ENCODE measurements at regions not wholly inside any gene's neighbourhood (a gene's known extent, or its start where the extent isn't known, plus 50 kb on each side); places are given as distances from the start of the nearest gene placed in this dataset.

- no peak for DNase-seq (ENCODE audit: low spot score)
Observed at GRCh38 chr10:88127766-88128165, 264.3 kb downstream of the PTEN start.

- DNase-seq (ENCODE audit: low spot score): no peak
Observed at GRCh38 chr10:88129013-88129412, 265.6 kb downstream of the PTEN start.

- no peak for DNase-seq (ENCODE audit: low spot score)
Observed at GRCh38 chr10:88130912-88131311, 267.5 kb downstream of the PTEN start.

- DNase-seq (ENCODE audit: low spot score): no peak
Observed at GRCh38 chr10:88131511-88132139, 268.2 kb downstream of the PTEN start.

GRCh38 chr10:88136712-88137111 lies 273.3 kb downstream of the PTEN start:
- no peak for DNase-seq (ENCODE audit: low spot score)

- DNase-seq (ENCODE audit: low spot score): no peak
Observed at GRCh38 chr10:88138319-88138848, 275.0 kb downstream of the PTEN start.

- no peak for DNase-seq (ENCODE audit: low spot score)
Observed at GRCh38 chr10:88147000-88147798, 283.8 kb downstream of the PTEN start.

- DNase-seq (ENCODE audit: low spot score): no peak
Observed at GRCh38 chr10:88149906-88150305, 286.5 kb downstream of the PTEN start.

GRCh38 chr10:88150339-88150738 lies 286.9 kb downstream of the PTEN start:
- no peak for DNase-seq (ENCODE audit: low spot score)

- DNase-seq (ENCODE audit: low spot score): no peak
Observed at GRCh38 chr10:88152728-88153133, 289.3 kb downstream of the PTEN start.

- DNase-seq (ENCODE audit: low spot score): no peak
Observed at GRCh38 chr10:88154596-88155250, 291.3 kb downstream of the PTEN start.

- DNase-seq (ENCODE audit: low spot score): no peak
Observed at GRCh38 chr10:88156341-88156740, 292.9 kb downstream of the PTEN start.

GRCh38 chr10:88157981-88158465 lies 294.6 kb downstream of the PTEN start:
- DNase-seq (ENCODE audit: low spot score): no peak

- DNase-seq (ENCODE audit: low spot score): no peak
Observed at GRCh38 chr10:88158526-88159122, 295.2 kb downstream of the PTEN start.

- DNase-seq (ENCODE audit: low spot score): no peak
Observed at GRCh38 chr10:88159127-88159829, 295.9 kb downstream of the PTEN start.

- no peak for DNase-seq (ENCODE audit: low spot score)
Observed at GRCh38 chr10:88161070-88161469, 297.6 kb downstream of the PTEN start.

- no peak for DNase-seq (ENCODE audit: low spot score)
Observed at GRCh38 chr10:88161756-88162155, 298.3 kb downstream of the PTEN start.

- no peak for DNase-seq (ENCODE audit: low spot score)
Observed at GRCh38 chr10:88162852-88163251, 299.4 kb downstream of the PTEN start.

GRCh38 chr10:88163572-88163971 lies 300.1 kb downstream of the PTEN start:
- DNase-seq (ENCODE audit: low spot score): no peak

GRCh38 chr10:88164471-88164870 lies 301.0 kb downstream of the PTEN start:
- no peak for DNase-seq (ENCODE audit: low spot score)

- DNase-seq (ENCODE audit: low spot score): no peak
Observed at GRCh38 chr10:88165849-88166271, 302.4 kb downstream of the PTEN start.
